Neural progenitor cell (in vitro differentiated cells): ENCODE measurements at regions not wholly inside any gene's neighbourhood (a gene's known extent, or its start where the extent isn't known, plus 50 kb on each side); places are given as distances from the start of the nearest gene placed in this dataset.
A peak's percentile ranks its signal among the peaks of the same experiment; 100 is the strongest.

Experiments
- DNase-seq: peaks from one replicate; pipeline ENCODE4 v3.0.0-alpha.2; 2016; ENCODE audit warnings: low spot score
- H2AFZ ChIP-seq: fragments of 200-600 bp; sonication (generic); replicated peaks from 2 replicates; pipeline ENCODE4 v1.6.1; 2016; ENCODE audit warnings: antibody characterized with exemption
- H3F3A ChIP-seq: fragments of 200-600 bp; sonication (generic); 2 replicates; pipeline ENCODE4 v1.6.1; 2016; ENCODE audit warnings: antibody characterized with exemption, low read depth
- H3K27ac ChIP-seq: fragments of 200-600 bp; sonication (generic); 2 replicates; pipeline ENCODE4 v1.5.1; 2016; ENCODE audit warnings: mild to moderate bottlenecking
- H3K27me3 ChIP-seq: fragments of 200-600 bp; sonication (generic); 2 replicates; pipeline ENCODE4 v1.6.1; 2016; ENCODE audit warnings: mild to moderate bottlenecking, moderate library complexity
- H3K36me3 ChIP-seq: fragments of 200-600 bp; sonication (generic); 2 replicates; pipeline ENCODE4 v1.5.1; 2016
- H3K4me1 ChIP-seq: fragments of 200-600 bp; sonication (generic); 2 replicates; pipeline ENCODE4 v1.6.1; 2016; ENCODE audit warnings: mixed run types
- H3K4me2 ChIP-seq: fragments of 200-600 bp; sonication (generic); 2 replicates; pipeline ENCODE4 v1.6.1; 2016
- H3K4me3 ChIP-seq: fragments of 200-600 bp; sonication (generic); 2 replicates; pipeline ENCODE4 v1.5.1; 2016
- H3K79me2 ChIP-seq: fragments of 200-600 bp; sonication (generic); 2 replicates; pipeline ENCODE4 v1.6.1; 2016; ENCODE audit warnings: low read depth
- H3K9ac ChIP-seq: fragments of 200-600 bp; sonication (generic); 2 replicates; pipeline ENCODE4 v1.6.1; 2016
- H3K9me3 ChIP-seq: fragments of 200-600 bp; sonication (generic); 2 replicates; pipeline ENCODE4 v1.5.1; 2016; ENCODE audit warnings: low read depth
- H4K20me1 ChIP-seq: fragments of 200-600 bp; sonication (generic); 2 replicates; pipeline ENCODE4 v1.6.1; 2016; ENCODE audit warnings: low read depth
- H3K27ac Mint-ChIP-seq: 3 replicates; pipeline ENCODE4 v1.8.0; 2021; ENCODE audit warnings: mixed read lengths
- H3K27me3 Mint-ChIP-seq: 2 replicates; pipeline ENCODE4 v1.8.0; 2022; ENCODE audit warnings: low read depth, mild to moderate bottlenecking, inconsistent platforms, moderate library complexity, mixed read lengths; ENCODE audit not compliant: insufficient read depth
- H3K36me3 Mint-ChIP-seq: 3 replicates; pipeline ENCODE4 v1.8.0; 2021; ENCODE audit warnings: mixed read lengths
- H3K4me1 Mint-ChIP-seq: 3 replicates; pipeline ENCODE4 v1.8.0; 2021; ENCODE audit warnings: mixed read lengths
- H3K4me3 Mint-ChIP-seq: 3 replicates; pipeline ENCODE4 v1.8.0; 2021; ENCODE audit warnings: mild to moderate bottlenecking, moderate library complexity, mixed read lengths
- H3K9me3 Mint-ChIP-seq: 3 replicates; pipeline ENCODE4 v1.8.0; 2020; ENCODE audit warnings: mixed read lengths
- EZH2 ChIP-seq: fragments of 200-600 bp; sonication (generic); IDR thresholded peaks from 2 replicates; pipeline ENCODE4 v1.6.1; 2017; ENCODE audit warnings: antibody characterized with exemption, mild to moderate bottlenecking, moderate library complexity
- EZH2phosphoT487 ChIP-seq: fragments of 200-600 bp; sonication (generic); IDR thresholded peaks from 2 replicates; pipeline ENCODE4 v1.6.1; 2017; ENCODE audit warnings: antibody characterized with exemption
- TF ChIP-seq, protein P1 (sequence below): fragments of 200-600 bp; sonication (generic); IDR thresholded peaks from 2 replicates; pipeline ENCODE4 v1.5.1; 2017; ENCODE audit warnings: antibody characterized with exemption, mild to moderate bottlenecking

DNA sequence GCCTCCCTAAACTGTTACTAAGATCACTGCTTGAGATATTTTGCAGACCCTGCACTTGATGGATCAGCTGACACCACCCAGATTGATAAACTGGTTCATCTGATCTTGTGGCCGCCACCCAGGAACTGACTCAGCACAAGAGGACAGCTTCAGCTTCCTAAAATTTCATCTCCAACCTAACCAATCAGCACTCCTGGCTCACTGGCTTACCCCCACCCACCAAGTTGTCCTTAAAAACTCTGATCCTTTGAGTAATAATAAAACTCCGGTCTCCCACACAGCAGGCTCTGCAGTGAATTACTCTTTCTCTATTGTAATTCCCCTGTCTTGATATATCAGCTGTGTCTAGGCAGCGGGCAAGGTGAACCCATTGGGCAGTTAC, 174.8 kb downstream of the UTP18 start:
- Histone ChIP-seq H3F3A (no peaks in the 10 kb centered on the region), H3K4me3 (no peak overlapping the region), H3K79me2 (no peaks in the 10 kb centered on the region), H3K9me3 (no peaks in the 10 kb centered on the region), H2AFZ (peak overlapping the region; percentile 80), H3K4me1 (no peaks in the 10 kb centered on the region), H3K36me3 (no peaks in the 10 kb centered on the region), H3K4me2 (no peak overlapping the region), H3K27me3 (no peaks in the 10 kb centered on the region), H4K20me1 (no peaks in the 10 kb centered on the region), H3K27ac (no peak overlapping the region), H3K9ac (no peak overlapping the region)
- Mint-ChIP-seq H3K4me1 (peaks cover 16% of the 10 kb centered on the region), H3K36me3 (no peaks in the 10 kb centered on the region), H3K27me3 (no peaks in the 10 kb centered on the region), H3K27ac (no peak overlapping the region), H3K4me3 (no peak overlapping the region), H3K9me3 (peaks cover 17% of the 10 kb centered on the region)
- no peak for DNase-seq
- TF ChIP-seq EZH2 (no peak), EZH2phosphoT487 (no peak)
- TF ChIP-seq, protein P1, sequence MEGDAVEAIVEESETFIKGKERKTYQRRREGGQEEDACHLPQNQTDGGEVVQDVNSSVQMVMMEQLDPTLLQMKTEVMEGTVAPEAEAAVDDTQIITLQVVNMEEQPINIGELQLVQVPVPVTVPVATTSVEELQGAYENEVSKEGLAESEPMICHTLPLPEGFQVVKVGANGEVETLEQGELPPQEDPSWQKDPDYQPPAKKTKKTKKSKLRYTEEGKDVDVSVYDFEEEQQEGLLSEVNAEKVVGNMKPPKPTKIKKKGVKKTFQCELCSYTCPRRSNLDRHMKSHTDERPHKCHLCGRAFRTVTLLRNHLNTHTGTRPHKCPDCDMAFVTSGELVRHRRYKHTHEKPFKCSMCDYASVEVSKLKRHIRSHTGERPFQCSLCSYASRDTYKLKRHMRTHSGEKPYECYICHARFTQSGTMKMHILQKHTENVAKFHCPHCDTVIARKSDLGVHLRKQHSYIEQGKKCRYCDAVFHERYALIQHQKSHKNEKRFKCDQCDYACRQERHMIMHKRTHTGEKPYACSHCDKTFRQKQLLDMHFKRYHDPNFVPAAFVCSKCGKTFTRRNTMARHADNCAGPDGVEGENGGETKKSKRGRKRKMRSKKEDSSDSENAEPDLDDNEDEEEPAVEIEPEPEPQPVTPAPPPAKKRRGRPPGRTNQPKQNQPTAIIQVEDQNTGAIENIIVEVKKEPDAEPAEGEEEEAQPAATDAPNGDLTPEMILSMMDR, result no peak

DNA sequence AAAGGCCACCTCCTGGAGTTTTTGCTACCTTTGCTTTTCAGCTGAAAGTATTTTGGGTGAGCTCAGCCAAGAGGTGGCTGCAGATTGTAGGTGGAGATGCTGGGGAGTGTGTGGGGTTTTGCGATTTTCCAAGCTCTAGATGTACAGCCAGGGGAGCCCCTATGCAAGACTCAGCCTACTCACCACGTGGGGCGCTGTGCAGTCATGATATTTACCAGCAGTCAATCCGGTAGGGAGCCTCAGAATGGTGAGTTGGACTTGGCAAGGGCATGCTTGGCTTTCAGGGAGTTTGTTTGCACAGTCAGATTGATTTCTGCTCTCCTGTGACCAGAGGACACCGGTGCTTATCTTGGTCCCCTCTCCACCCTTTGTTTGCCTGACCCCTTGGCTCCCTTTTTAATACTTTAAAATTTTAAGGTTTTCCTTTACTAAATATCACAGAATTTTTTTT, 175.3 kb downstream of the UTP18 start:
- Mint-ChIP-seq H3K4me1 (peaks cover 16% of the 10 kb centered on the region), H3K9me3 (peaks cover 15% of the 10 kb centered on the region), H3K36me3 (no peaks in the 10 kb centered on the region), H3K4me3 (no peak overlapping the region), H3K27me3 (no peaks in the 10 kb centered on the region), H3K27ac (no peak overlapping the region)
- Histone ChIP-seq H3K9ac (no peak overlapping the region), H3F3A (no peaks in the 10 kb centered on the region), H3K36me3 (no peaks in the 10 kb centered on the region), H3K9me3 (no peaks in the 10 kb centered on the region), H3K79me2 (no peaks in the 10 kb centered on the region), H2AFZ (peak overlapping the region; percentile 80), H3K4me3 (no peak overlapping the region), H3K4me2 (no peak overlapping the region), H4K20me1 (no peaks in the 10 kb centered on the region), H3K27ac (no peak overlapping the region), H3K4me1 (no peaks in the 10 kb centered on the region), H3K27me3 (no peaks in the 10 kb centered on the region)
- DNase-seq, result peak; percentile 78
- TF ChIP-seq EZH2phosphoT487 (no peak), EZH2 (no peak)
- TF ChIP-seq, protein P1, result peak; percentile 70

DNA sequence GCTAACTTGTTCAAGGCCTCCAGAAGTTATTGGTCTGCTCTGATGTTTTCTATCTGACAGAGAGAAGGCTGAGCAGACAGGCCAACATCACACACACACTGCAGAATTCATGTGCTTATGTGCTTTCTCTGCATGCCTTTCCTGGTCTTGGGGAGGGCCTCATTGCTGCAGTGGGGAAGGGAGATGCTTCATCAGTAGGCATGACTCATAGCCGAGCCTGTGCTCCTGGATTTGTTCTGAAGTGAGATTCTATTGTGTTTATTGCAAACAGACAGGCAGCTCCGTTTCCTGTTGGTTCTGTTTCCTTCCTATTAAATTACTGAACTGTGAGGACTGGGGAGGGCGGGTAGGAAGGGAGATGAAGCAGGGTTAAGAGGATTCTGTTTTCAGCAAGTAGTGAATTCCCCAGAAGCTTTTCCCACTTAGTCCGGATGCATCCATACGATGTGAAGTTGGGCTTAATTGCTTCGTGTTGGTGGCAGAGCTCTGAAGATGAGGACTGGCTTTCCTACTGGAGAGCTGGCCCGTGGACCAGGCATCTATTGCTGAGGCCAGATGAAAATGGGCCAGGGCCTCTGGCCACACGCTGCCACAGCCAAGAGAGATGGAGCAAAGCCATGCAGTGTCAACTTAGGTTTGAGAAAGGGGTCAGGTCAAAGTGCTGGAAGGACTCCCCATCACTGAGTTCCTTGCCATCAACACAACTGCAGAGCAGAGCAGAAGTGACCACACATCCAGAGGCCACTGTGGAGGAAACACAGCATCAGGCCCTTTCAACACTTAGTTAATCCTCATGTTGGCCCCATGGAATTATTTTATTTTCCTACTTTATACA, 179.3 kb downstream of the UTP18 start:
- no peak overlapping the region for H3K4me3 Mint-ChIP-seq
- TF ChIP-seq, protein P1, result no peak
- no peak for TF ChIP-seq EZH2
- H3K9ac ChIP-seq, result no peak overlapping the region
- H4K20me1 ChIP-seq, result no peaks in the 10 kb centered on the region
- DNase-seq, result no peak
- H3K4me2 ChIP-seq, result no peak overlapping the region
- no peaks in the 10 kb centered on the region for H3K36me3 Mint-ChIP-seq
- H3K27me3 Mint-ChIP-seq, result peaks cover 2% of the 10 kb centered on the region
- no peaks in the 10 kb centered on the region for H3K4me1 ChIP-seq
- H3F3A ChIP-seq, result no peaks in the 10 kb centered on the region
- H3K36me3 ChIP-seq, result no peaks in the 10 kb centered on the region
- H3K27ac ChIP-seq, result no peak overlapping the region
- peak overlapping the region; percentile 65 for H3K27ac Mint-ChIP-seq
- H3K4me1 Mint-ChIP-seq, result peaks cover 16% of the 10 kb centered on the region
- no peaks in the 10 kb centered on the region for H3K27me3 ChIP-seq
- no peaks in the 10 kb centered on the region for H3K79me2 ChIP-seq
- H3K9me3 ChIP-seq, result no peaks in the 10 kb centered on the region
- peaks cover 11% of the 10 kb centered on the region for H3K9me3 Mint-ChIP-seq
- no peak overlapping the region for H3K4me3 ChIP-seq
- no peak overlapping the region for H2AFZ ChIP-seq
